Left kidney (tissue), 1 donor: ENCODE measurements at regions not wholly inside any gene's neighbourhood (a gene's known extent, or its start where the extent isn't known, plus 50 kb on each side); places are given as distances from the start of the nearest gene placed in this dataset.
A peak's percentile ranks its signal among the peaks of the same experiment; 100 is the strongest.

Experiments
- DNase-seq: peaks from one replicate; pipeline ENCODE4 v3.0.0-alpha.2; 2013

GRCh38 chr6:18784794-18785193 is 397.6 kb downstream of the RNF144B start:
- no peak for DNase-seq

GRCh38 chr6:18785810-18786490 is 398.8 kb downstream of the RNF144B start:
- no peak for DNase-seq

DNA sequence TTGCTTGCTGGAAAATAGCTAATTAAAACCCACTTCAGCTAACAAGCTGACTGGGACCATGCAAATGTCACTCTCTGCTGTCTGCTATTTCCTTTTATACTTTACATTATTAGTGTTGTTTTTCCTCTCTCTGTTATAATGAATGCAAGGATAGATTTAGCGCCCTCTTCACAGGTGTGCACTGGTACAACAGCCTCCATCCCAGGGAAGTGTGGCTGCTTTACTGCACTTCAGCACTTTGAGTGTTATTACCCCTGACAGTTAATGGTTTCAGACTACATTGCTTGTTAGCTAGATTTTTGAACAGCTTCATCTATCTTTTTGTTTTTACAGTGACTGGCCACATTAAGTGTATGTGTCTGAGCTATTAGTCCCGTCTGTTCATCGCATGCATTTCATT is 405.7 kb downstream of the RNF144B start:
- DNase-seq: no peak

DNA sequence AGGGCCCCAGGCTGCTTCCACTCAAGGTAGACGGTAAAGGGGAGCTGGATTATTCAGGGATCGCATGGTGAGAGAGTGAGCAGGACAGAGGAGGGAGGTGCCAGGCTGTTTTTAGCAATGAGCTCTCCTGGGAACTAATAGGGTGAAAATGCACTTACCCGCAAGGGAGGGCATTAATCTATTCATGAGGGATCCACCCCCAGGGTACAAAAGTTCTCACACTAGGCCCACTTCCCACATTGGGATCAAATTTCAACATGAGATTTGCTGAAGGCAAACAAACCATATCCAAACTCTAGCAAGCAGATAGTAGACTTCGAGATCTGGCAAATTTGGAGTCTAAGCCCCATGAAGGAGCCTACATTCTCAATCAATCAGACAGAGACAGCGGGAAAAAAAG is 408.6 kb downstream of the RNF144B start:
- DNase-seq: no peak

DNA sequence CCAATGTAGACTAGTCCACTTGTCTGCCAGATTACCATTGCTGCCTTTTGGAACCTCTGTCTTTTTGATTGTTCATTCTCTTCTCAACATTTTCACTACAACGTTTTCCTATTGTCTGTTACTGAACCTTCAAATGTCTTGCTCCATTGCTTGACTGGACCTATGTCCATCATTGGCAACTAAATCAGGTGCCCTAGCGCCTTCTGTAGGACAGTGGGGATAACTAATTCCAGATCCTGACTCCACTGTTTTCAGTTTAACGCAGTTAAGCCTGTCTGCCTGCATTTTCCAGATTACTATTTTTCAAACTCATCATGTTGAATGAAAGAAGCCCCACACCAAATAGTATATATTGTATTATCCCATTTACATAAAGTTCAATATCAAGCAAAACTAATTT is 433.6 kb downstream of the RNF144B start:
- DNase-seq: no peak

DNA sequence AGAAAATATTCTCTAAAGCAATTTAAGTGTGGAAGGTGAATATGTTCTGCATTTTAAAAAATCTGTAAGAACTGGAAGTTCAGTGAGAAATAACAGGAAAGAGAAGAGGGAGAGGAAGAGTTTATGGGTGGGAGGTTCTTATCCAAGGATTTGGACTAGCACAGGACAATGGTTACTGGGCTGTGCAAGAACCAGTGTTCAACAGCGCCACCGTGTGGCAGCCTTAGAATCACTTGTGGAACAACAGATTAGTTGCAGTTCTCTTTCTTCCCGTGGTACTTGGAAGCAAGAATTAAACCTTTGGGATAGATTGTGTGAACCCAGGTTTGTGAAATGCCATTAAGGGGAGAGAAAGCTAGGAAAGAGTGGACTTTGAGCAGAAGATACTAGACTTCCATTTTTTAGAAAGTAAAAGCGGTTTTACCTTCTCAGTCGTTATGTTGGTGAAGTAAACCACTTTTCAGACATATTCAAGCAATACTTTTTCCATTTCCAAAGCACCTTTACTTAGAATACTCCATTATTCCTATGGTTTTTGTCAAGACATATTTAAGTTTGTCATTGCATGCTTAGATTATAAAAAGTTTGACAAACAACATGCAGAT is 436.7 kb downstream of the RNF144B start:
- DNase-seq: peak; percentile 3

GRCh38 chr6:18829272-18829870 is 442.2 kb downstream of the RNF144B start:
- no peak for DNase-seq

DNA sequence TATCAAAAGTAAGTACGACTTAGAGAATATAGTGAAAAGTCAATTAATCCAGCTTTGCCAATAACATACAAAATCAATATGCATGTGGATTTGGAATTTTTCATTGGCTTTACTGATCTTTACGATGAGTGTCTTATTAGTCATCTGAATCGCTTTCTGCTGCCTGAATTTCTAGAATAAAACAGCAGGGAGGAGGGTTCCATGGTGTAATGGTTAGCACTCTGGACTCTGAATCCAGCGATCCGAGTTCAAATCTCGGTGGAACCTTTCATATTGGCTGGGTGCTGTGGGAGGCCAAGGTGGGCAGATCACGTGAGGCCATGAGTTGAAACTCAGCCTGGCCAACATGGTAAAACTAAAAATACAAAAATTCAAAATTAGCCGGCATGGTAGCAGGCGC is 448.8 kb downstream of the RNF144B start:
- no peak for DNase-seq

DNA sequence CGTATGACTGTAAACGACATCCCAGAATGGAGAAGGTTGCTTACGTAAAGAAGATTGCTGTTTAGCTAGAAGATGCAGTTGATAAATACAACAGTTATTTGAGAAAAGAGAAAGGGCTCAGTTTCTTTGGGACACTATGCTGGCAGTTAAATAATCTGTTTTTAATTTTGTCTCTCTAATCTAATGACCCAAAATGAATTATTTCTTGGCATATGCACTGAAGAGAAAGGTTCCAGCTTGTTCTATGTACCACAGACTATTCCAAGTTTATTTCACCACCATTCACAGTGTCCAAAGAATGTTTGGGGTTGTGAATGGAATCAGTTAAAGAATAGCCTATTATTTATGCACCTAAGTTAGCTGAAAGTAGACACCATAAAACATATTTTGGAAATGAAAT is 449.9 kb downstream of the RNF144B start:
- DNase-seq: no peak

DNA sequence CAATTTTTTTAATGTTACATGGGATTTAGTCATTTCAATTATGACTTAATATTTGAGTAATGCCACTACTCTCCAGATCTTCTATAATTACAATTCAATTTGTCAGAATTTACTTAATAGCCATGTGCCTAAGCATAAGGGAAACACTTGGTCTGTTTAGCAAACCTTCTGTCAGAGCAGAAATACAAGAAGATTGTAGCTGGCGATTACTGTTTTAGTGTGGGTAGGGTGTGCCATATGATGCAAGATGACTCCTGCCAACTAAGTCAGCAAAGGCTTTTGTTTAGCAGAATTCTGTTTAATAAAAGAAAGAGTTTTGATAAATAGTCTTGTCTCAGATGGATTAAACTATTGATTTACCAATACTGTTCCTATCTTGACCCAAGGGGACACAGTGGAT is 455.4 kb downstream of the RNF144B start:
- no peak for DNase-seq

GRCh38 chr6:18845896-18846295 is 458.7 kb downstream of the RNF144B start:
- no peak for DNase-seq

- no peak for DNase-seq
Observed at GRCh38 chr6:18846327-18846726, 459.2 kb downstream of the RNF144B start.

- no peak for DNase-seq
Observed at GRCh38 chr6:18861204-18861603, 474.1 kb downstream of the RNF144B start.

DNA sequence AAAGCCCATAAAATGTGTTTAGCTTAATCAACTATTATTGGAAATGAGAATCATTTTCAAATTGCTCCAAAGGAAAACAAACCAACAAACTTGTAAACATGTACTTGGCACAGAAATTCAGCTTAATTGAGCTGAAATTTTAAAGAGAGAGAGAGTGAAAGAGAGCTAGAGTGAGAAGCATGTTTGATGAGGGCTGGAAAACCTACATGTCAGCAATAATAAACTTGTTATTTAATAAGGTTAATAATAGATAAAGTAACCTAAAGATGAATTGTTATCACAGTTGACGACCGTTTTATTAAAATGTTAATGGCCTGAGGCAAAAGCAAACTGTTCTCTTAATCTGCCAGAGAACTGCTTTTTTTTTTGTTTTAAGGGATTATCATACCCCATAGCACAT is 496.1 kb downstream of the RNF144B start:
- no peak for DNase-seq

GRCh38 chr6:18883851-18884250 is 496.7 kb downstream of the RNF144B start:
- DNase-seq: no peak

DNA sequence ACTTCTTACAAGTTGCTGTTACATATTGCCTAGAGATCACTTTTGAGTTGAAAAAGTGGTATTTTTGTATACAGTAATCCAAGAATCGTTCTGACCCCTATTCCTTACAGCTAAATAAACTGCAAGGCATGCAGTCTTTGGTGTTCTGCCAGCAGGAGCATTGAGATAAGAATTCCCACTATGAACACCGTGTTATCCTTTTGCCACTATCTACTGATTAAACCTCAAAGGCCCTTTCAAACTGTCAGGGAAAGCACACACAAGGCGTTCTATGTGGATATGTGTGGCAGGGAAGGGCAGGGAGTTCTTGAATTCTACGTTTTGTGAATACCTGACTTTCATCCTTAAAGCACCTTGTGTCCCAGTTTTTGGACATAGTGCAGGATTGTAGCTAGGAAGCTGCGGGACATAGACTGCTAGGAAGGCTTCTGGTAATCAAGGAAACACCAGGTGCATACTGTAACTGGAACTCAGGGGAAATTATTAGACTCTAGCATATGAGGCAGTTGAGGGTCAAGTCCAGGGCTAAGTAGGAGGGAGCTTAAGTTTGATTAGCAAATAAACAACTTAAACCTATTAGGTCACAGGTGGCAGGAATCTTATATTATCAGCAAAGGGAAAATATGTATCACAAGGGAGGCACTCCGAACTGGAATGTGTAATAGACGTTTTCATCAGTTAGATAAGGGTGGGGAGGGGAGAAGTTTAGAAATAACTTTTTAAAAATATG is 506.6 kb downstream of the RNF144B start:
- no peak for DNase-seq

- DNase-seq: no peak
Observed at GRCh38 chr6:18897350-18897749, 510.2 kb downstream of the RNF144B start.

DNA sequence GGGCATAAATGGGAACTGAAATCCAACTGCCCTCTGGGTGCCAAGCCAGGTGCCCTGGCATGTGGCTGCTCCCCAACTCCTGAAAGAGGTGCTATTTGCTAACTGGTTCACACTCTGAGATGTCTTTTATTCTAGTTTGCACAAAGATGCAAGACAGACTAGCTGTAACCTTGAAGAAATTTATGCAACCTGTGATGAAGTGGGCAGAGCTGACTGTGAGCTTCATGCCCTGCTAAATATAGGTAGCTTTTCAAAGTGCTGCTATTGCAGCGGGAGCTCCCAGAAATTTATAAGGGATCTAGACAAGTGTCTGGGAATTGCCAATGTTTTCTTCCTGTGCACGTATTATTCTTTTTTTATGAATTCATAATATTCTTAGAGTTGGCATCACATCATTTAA is 517.5 kb downstream of the RNF144B start:
- no peak for DNase-seq

- no peak for DNase-seq
Observed at GRCh38 chr6:18920701-18921100, 533.6 kb downstream of the RNF144B start.

DNA sequence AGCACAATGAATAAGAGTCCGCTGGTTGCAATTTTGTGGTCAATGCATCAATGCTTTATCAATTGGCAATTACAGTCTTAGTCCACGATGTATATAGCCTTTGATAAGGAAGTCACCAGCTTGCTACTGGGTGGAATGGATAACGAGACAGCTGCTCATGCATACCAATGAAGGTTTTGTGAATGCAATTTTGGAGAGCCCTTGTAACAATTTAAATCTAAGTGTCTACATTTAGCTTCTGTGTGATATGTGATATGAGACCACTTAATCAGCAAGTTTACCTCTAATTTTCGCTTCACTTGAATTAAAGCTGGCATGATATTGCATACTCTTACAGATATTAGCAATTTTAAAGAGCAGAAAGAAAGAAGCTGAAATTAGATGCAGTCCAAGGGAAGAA is 543.9 kb downstream of the RNF144B start:
- DNase-seq: no peak

- no peak for DNase-seq
Observed at GRCh38 chr6:18958146-18958545, 571.0 kb downstream of the RNF144B start.

DNA sequence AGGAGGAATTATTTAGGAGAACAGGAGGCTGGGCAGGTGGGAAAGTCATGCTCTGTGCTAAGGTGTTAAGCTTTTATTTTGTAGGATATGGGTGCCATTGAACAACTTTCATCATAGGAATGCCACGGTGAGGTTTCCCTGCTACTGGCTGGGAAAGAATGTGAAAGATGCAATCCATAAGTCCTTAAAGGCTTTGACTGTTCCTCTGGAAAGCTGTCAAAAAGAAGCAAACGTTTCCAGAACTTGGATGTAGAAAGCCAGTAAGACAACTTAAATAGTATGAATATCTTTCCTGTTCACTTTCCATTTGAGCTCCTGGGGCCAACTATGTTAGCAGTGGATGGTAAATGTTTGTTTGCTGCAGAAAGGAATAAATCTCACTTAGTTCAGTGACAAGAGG is 574.4 kb downstream of the RNF144B start:
- DNase-seq: no peak

GRCh38 chr6:18962361-18962905 is 575.3 kb downstream of the RNF144B start:
- DNase-seq: no peak
